H1 (cell line): ENCODE measurements at regions not wholly inside any gene's neighbourhood (a gene's known extent, or its start where the extent isn't known, plus 50 kb on each side); places are given as distances from the start of the nearest gene placed in this dataset.
"Not testable (repeated sequence)": the region's sequence is repeated elsewhere in the genome, so short reads cannot be mapped to it uniquely, and the experiment has no call there.

Experiments
- CEBPB ChIP-seq: IDR thresholded peaks from 2 replicates; pipeline ENCODE4 v1.6.1; 2012; ENCODE audit warnings: low read depth, low read length
- CHD1 ChIP-seq: IDR thresholded peaks from 2 replicates; pipeline ENCODE4 v1.6.1; 2012; ENCODE audit warnings: low read depth, low read length, improper control_type of control experiment
- CTCF ChIP-seq, 3 experiments: IDR thresholded peaks; 1 replicate in 2 of 3; 2 replicates in 1 of 3; pipeline versions ENCODE4 v1.5.1 to v1.6.1; 2011; ENCODE audit warnings: low read length in 3 of 3, mild to moderate bottlenecking in 3 of 3, inconsistent platforms in 2 of 3, low read depth in 1 of 3, moderate library complexity in 1 of 3; ENCODE audit not compliant: insufficient read depth in 1 of 3; ENCODE audit errors: control extremely low read depth in 1 of 3
- GABPA ChIP-seq: IDR thresholded peaks from 2 replicates; pipeline ENCODE4 v1.6.1; 2011; ENCODE audit warnings: mild to moderate bottlenecking, low read length, moderate library complexity, borderline replicate concordance; ENCODE audit not compliant: insufficient read depth
- GTF2F1 ChIP-seq: IDR thresholded peaks from 2 replicates; pipeline ENCODE4 v1.6.1; 2012; ENCODE audit warnings: low read depth, low read length, improper control_type of control experiment, borderline replicate concordance
- RNF2 ChIP-seq: fragments of 200-900, 300-1000 bp; sonication (generic); IDR thresholded peaks from 2 replicates; pipeline ENCODE4 v1.7.1; 2016; ENCODE audit warnings: borderline replicate concordance, low read depth, mild to moderate bottlenecking, antibody characterized with exemption, low read length; ENCODE audit not compliant: poor library complexity, severe bottlenecking; ENCODE audit errors: missing control alignments
- SIN3A ChIP-seq, 2 experiments: IDR thresholded peaks in 1 of 2; conservative IDR thresholded peaks in 1 of 2; 2 replicates each; pipeline ENCODE4 v1.6.1; 2011 to 2012; ENCODE audit warnings: low read length in 2 of 2, improper control_type of control experiment in 1 of 2, low read depth in 1 of 2, mild to moderate bottlenecking in 1 of 2
- SP1 ChIP-seq: IDR thresholded peaks from 2 replicates; pipeline ENCODE4 v1.6.1; 2011; ENCODE audit warnings: low read depth, low read length
- YY1 ChIP-seq: IDR thresholded peaks from 2 replicates; pipeline ENCODE4 v1.6.1; 2011; ENCODE audit warnings: low read depth, mild to moderate bottlenecking, low read length
- TF ChIP-seq, protein P1 (sequence below): IDR thresholded peaks from 2 replicates; pipeline ENCODE4 v1.6.1; 2011; ENCODE audit warnings: low read depth, mild to moderate bottlenecking, low read length; ENCODE audit not compliant: insufficient read depth

DNA sequence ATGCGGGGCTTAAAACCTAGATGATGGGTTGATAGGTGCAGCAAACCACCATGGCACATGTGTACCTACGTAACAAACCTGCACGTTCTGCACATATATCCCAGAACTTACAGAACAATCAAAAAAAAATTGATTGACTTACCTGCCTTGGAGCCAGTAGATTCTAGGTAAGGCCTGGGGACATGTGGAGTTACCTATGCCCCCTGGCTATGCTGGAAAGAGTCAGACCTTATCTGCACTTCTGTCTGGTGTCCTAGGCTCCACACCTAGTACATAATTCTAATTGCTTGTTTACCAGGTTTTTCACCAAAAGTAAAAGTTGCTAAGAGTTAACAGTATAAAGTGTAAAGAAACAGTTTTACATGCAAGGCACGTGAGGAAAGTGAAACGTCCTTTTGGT lies 53.6 kb upstream of the GPD1L start:
- TF ChIP-seq SP1; CTCF (IDR thresholded peaks at IDR 0.05; ENCODE audit: control extremely low read depth in 1 of 3, insufficient read depth in 1 of 3, low read depth in 1 of 3, low read length in 3 of 3); GTF2F1; YY1; RNF2; CEBPB; GABPA; CHD1; SIN3A (conservative IDR thresholded peaks at IDR 0.05 in 1 of 2, IDR thresholded peaks at IDR 0.05 in 1 of 2; ENCODE audit: low read depth in 1 of 2, low read length in 2 of 2): not testable (repeated sequence)
- TF ChIP-seq, protein P1, sequence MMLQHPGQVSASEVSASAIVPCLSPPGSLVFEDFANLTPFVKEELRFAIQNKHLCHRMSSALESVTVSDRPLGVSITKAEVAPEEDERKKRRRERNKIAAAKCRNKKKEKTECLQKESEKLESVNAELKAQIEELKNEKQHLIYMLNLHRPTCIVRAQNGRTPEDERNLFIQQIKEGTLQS, result not testable (repeated sequence)
